AG04450 (cell line): ENCODE measurements at regions not wholly inside any gene's neighbourhood (a gene's known extent, or its start where the extent isn't known, plus 50 kb on each side); places are given as distances from the start of the nearest gene placed in this dataset.

Experiments used
- CTCF ChIA-PET: fragments of 300-600, 350-600 bp; formaldehyde crosslinking; extraction: SDS; loops from one replicate; lab custom pipeline; 2022; ENCODE audit warnings: antibody characterized with exemption, inconsistent platforms; lab: Charles Lee
- POLR2A ChIA-PET: fragments of 350-600 bp; formaldehyde crosslinking; extraction: SDS; loops from one replicate; lab custom pipeline; 2021; ENCODE audit warnings: antibody characterized with exemption, inconsistent platforms; lab: Yijun Ruan, JAX
- DNase-seq: peaks from one replicate; pipeline ENCODE4 v3.0.0-alpha.2; 2011; ENCODE audit warnings: low read depth, low spot score
- H3K27ac ChIP-seq: one replicate; pipeline ENCODE4 v1.5.1; 2012; ENCODE audit warnings: low read depth, low read length, control low read depth
- H3K27me3 ChIP-seq: one replicate; pipeline ENCODE4 v1.6.0; 2012; ENCODE audit warnings: low read length; ENCODE audit not compliant: control insufficient read depth, insufficient read depth
- H3K4me3 ChIP-seq: 2 replicates; pipeline ENCODE4 v1.5.1; 2011; ENCODE audit warnings: mild to moderate bottlenecking, low read depth, low read length, control low read depth
- H3K9me3 ChIP-seq: 2 replicates; pipeline ENCODE4 v1.5.1; 2012; ENCODE audit warnings: low read length; ENCODE audit not compliant: control insufficient read depth, insufficient read depth
- TF ChIP-seq, protein P1 (sequence below): IDR thresholded peaks from 2 replicates; pipeline ENCODE4 v1.5.1; 2011; ENCODE audit warnings: low read depth, low read length, control low read depth, inconsistent platforms

DNA sequence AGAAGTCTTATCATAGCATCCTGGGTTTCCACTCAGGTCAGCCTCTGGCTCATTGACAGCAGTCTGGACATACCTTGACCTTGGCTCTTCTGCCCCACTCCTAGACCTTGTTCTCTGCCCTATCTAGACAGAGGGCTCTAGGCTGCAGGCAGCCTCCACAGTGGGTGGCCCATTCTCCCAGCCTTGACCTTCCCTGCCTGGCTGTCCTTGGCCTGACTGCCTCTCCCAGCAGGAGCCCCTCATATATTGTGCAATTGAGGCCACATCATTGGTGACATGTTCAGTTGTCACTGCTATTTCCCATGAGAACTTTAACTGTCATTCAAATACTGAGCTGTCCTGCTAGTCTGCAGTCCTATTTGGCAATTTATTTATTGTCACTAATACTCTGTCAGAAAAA is 503.4 kb downstream of the PLXNA4 start:
- H3K4me3 ChIP-seq: no peak overlapping the region
- ChIA-PET POLR2A (no interaction called here), CTCF (no interaction called here)
- TF ChIP-seq, protein P1, sequence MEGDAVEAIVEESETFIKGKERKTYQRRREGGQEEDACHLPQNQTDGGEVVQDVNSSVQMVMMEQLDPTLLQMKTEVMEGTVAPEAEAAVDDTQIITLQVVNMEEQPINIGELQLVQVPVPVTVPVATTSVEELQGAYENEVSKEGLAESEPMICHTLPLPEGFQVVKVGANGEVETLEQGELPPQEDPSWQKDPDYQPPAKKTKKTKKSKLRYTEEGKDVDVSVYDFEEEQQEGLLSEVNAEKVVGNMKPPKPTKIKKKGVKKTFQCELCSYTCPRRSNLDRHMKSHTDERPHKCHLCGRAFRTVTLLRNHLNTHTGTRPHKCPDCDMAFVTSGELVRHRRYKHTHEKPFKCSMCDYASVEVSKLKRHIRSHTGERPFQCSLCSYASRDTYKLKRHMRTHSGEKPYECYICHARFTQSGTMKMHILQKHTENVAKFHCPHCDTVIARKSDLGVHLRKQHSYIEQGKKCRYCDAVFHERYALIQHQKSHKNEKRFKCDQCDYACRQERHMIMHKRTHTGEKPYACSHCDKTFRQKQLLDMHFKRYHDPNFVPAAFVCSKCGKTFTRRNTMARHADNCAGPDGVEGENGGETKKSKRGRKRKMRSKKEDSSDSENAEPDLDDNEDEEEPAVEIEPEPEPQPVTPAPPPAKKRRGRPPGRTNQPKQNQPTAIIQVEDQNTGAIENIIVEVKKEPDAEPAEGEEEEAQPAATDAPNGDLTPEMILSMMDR: no peak
- H3K27ac ChIP-seq: no peak overlapping the region
- DNase-seq: no peak
- peaks cover 32% of the 10 kb centered on the region for H3K27me3 ChIP-seq
- H3K9me3 ChIP-seq: no peaks in the 10 kb centered on the region; the same call in 1 of the 2 replicates

DNA sequence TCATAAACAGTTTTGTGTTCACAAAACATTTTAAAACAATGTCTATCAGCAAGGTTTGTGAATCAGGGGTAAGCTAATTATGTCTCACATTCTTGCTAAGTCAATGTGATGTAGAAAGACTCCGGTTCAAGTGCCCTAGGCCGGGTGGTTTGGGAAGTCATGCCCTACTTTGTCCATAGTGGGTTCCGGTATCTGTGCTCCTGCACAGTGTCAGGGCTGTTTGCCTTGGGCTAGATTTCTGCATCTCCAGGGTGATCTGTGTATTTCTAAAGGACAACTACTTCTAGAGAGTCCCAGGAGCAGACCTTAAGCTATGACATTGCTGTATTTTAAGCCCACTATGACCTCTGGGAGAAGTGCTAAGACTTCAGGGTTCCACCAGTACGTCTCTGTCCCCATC is 504.1 kb downstream of the PLXNA4 start:
- ChIA-PET POLR2A (no interaction called here), CTCF (interaction anchor here (0.6 kb wide), 1 partner anchor 108 kb away, joined by 3 read pairs; no protein-coding TSS in a partner anchor)
- no peak overlapping the region for H3K4me3 ChIP-seq
- no peaks in the 10 kb centered on the region; the same call in 1 of the 2 replicates for H3K9me3 ChIP-seq
- TF ChIP-seq, protein P1: no peak
- H3K27ac ChIP-seq: no peak overlapping the region
- no peak for DNase-seq
- peaks cover 28% of the 10 kb centered on the region for H3K27me3 ChIP-seq

DNA sequence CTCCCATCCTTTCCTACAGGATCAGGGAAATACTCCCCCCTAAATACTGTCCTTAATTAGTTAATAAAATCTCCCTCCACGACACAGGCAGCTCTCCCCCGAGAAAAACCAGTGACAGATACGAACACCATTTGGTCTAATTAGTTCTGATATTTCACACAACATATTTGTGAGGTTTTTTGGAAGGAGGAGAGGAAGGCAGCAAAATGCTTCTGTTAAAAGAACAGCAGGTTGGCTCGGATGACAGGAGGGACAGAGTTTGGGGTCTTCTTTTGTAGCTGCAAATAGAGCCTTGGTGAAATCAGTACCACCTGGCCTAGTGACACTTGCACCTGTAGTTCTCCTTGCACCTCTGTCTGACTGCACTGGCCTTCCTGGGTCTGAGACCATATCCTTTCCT is 507.0 kb downstream of the PLXNA4 start:
- H3K4me3 ChIP-seq: no peak overlapping the region
- ChIA-PET POLR2A (no interaction called here), CTCF (interaction anchor here (1.2 kb wide), 1 partner anchor 65 kb away, joined by 3 read pairs; no protein-coding TSS in a partner anchor)
- no peaks in the 10 kb centered on the region; the same call in 1 of the 2 replicates for H3K9me3 ChIP-seq
- no peak overlapping the region for H3K27ac ChIP-seq
- no peak for DNase-seq
- H3K27me3 ChIP-seq: peaks cover 6% of the 10 kb centered on the region
- TF ChIP-seq, protein P1: no peak

DNA sequence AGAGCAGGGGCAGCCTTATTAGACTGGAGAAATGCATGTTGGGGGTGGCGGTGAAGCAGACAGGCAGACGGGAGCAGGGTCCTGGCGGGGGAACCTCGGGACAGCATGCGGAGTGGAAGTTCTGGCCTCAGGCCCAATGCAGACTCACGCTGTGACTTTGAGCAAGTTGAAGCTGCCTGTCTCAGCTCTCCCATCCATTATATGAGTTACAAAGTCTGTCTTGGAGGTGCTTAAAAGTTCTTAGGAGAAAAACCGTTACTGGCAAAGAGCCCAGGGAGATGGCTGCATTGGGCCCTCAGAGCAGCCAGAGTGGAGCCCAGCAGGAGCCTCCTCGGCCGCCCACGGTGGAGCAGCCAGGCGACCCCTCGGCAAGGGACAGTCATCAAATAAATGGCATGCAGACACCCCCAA is 509.5 kb downstream of the PLXNA4 start:
- no peak overlapping the region for H3K4me3 ChIP-seq
- H3K27me3 ChIP-seq: peaks cover 4% of the 10 kb centered on the region
- H3K27ac ChIP-seq: peak overlapping the region; percentile 83
- no peak for DNase-seq
- ChIA-PET POLR2A (interaction anchor here (2.1 kb wide), 1 partner anchor 10 kb away, joined by 11 read pairs; no protein-coding TSS in a partner anchor), CTCF (interaction anchor here (0.6 to 1.8 kb wide), 2 partner anchors 10 to 18 kb away, joined by 3 to 5 read pairs; no protein-coding TSS in a partner anchor)
- no peaks in the 10 kb centered on the region for H3K9me3 ChIP-seq
- TF ChIP-seq, protein P1: no peak

DNA sequence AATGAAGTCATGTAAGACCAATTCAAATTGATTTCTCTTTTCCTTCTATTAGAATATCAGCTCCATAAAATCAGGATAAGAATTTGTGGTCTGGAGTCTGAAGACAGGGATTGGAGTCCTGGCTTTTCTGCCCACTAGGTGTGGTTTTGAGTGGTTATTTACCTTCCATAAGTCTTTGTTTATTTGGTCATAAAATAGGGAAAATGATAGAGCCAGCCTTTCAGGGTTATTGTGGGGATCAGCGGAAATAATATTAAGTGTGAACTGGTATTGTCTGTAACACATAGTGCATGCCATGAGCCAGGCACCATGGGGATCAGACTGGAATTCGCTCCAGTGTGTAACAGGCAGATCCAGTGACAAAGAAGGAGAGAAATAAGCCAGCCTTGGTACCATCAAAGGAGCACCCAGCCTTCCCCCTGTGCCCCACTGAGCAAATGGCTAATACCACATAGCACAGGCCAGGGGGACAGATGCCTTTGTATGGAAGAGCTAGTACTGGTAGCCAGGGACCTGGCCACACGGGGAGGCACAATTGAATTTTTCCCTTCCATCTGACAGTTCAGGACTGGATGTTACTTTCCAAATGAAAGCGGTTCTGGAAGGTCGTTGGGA is 509.7 kb upstream of the PODXL start:
- no peak for DNase-seq
- ChIA-PET CTCF (interaction anchor here (1.8 kb wide), 1 partner anchor 10 kb away, joined by 5 read pairs; no protein-coding TSS in a partner anchor), POLR2A (interaction anchor here (2.1 kb wide), 1 partner anchor 11 kb away, joined by 11 read pairs; no protein-coding TSS in a partner anchor)
- H3K9me3 ChIP-seq: no peaks in the 10 kb centered on the region
- H3K4me3 ChIP-seq: no peak overlapping the region
- peak overlapping the region; percentile 83 for H3K27ac ChIP-seq
- H3K27me3 ChIP-seq: peaks cover under 1% of the 10 kb centered on the region
- TF ChIP-seq, protein P1: no peak
